HEK293 (cell line): ENCODE measurements at regions not wholly inside any gene's neighbourhood (a gene's known extent, or its start where the extent isn't known, plus 50 kb on each side); places are given as distances from the start of the nearest gene placed in this dataset.

Experiments
- OVOL3 ChIP-seq: fragments of 450-650 bp; formaldehyde crosslinking; IDR thresholded peaks from 2 replicates; pipeline ENCODE4 v1.5.1; 2016; ENCODE audit warnings: missing biosample characterization, missing genetic modification characterization
- ZNF660 ChIP-seq: fragments of 450-650 bp; IDR thresholded peaks from 2 replicates; pipeline ENCODE4 v1.5.1; 2018; ENCODE audit warnings: missing biosample characterization, mild to moderate bottlenecking, missing genetic modification characterization

- TF ChIP-seq ZNF660 (no peak), OVOL3 (no peak)
These were observed 346.3 kb downstream of the QKI start for GRCh38 chr6:163760860-163761259.
